WI38 (cell line): ENCODE measurements at regions not wholly inside any gene's neighbourhood (a gene's known extent, or its start where the extent isn't known, plus 50 kb on each side); places are given as distances from the start of the nearest gene placed in this dataset.

ENCODE experiments used
- H3K4me3 ChIP-seq: 2 replicates; pipeline ENCODE4 v1.5.1; 2011; ENCODE audit warnings: low read depth, mild to moderate bottlenecking, control low read depth, low read length
- TF ChIP-seq, protein P1 (sequence below): IDR thresholded peaks from 2 replicates; pipeline ENCODE4 v1.5.1; 2012; ENCODE audit warnings: low read depth, mild to moderate bottlenecking, control low read depth, low read length

DNA sequence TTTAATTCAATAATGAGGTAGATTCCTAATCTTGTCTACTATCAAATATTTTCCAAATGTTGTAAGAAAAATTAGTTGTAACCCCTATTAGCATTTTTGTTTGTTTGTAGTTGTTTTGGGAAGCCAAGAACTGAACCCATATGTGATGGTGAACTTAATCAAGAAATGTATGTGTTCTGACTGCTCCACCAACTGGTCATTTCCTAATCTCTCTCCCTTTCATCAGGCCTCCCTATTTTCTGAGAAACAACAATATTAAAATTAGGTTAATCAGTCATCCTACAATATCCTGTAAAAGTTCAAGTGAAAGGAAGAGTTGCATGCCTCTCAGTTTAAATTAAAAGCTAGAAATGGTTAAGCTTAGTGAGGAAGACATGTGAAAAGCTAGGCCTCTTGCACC, 504.0 kb downstream of the EPHA4 start:
- TF ChIP-seq, protein P1, sequence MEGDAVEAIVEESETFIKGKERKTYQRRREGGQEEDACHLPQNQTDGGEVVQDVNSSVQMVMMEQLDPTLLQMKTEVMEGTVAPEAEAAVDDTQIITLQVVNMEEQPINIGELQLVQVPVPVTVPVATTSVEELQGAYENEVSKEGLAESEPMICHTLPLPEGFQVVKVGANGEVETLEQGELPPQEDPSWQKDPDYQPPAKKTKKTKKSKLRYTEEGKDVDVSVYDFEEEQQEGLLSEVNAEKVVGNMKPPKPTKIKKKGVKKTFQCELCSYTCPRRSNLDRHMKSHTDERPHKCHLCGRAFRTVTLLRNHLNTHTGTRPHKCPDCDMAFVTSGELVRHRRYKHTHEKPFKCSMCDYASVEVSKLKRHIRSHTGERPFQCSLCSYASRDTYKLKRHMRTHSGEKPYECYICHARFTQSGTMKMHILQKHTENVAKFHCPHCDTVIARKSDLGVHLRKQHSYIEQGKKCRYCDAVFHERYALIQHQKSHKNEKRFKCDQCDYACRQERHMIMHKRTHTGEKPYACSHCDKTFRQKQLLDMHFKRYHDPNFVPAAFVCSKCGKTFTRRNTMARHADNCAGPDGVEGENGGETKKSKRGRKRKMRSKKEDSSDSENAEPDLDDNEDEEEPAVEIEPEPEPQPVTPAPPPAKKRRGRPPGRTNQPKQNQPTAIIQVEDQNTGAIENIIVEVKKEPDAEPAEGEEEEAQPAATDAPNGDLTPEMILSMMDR, result no peak
- H3K4me3 ChIP-seq, result no peak overlapping the region

DNA sequence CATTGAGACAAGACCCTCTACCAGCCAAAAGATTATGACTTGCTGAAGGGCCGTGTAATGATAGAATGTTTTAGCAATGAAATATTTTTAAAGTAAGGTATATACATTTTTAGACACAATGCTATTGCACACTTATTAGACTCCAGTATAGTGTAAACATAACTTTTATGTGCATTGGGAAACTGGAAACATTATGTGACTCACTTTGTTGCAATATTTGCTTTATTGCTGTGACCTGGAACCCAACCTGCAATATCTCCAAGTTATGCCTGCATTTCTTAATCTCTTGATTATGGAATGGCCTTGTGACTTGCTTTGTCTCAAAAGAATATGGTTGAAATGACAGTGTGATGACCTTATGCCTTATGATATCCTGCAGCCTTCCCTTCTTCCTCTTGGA, 502.0 kb downstream of the EPHA4 start:
- H3K4me3 ChIP-seq, result no peak overlapping the region
- TF ChIP-seq, protein P1, result no peak

DNA sequence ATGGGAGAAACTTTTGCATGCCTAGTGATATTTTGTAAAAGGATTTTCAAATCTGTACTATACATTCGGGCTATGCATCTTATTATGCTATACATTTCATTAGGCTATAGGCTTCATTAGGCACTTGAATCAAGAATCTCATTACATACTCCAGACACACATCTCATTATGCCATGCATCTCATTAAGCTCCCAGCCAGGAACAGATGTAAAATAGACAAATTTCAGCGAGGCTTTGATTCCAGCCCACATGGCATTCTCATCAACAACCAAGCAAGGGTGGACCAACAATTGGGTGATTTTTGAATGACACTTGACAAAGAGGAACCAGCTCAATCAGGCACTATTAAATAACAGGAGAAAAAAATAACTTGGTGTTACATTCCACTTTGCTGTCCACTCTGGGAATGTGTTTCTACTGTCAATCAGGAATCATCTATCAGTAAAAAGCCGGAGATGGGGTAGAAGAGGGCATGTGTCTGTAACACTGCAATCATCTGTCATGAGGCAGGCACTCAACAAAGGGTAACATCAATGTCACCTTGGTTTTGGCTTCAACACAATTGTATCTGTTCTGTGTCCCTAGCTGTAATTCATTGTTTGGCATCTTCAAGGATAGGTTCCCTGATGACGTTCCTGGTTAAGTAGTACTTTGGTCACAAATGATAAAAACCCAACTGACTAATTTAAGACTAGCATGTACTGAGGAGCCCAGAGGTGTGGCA, 498.6 kb downstream of the EPHA4 start:
- TF ChIP-seq, protein P1, result no peak
- no peak overlapping the region for H3K4me3 ChIP-seq

DNA sequence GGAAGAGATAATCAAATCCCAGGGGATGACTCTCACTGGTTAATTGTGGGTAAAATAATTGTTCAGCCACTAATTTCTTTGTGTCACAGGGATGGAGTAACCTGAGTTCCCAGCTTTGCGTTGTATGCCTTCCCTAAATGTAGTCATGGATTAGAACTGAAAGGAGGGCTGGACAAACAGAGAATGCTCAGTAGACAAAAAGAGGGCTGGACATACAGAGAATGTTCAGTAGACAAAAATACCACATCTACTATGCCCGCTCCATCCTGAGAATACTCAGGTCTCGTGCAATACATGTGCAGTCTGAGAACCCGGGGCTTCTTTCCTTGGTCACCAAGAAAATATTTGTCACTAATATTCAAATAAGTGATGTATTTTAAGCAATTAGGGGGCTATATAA, 497.9 kb downstream of the EPHA4 start:
- H3K4me3 ChIP-seq, result no peak overlapping the region
- TF ChIP-seq, protein P1, result no peak

DNA sequence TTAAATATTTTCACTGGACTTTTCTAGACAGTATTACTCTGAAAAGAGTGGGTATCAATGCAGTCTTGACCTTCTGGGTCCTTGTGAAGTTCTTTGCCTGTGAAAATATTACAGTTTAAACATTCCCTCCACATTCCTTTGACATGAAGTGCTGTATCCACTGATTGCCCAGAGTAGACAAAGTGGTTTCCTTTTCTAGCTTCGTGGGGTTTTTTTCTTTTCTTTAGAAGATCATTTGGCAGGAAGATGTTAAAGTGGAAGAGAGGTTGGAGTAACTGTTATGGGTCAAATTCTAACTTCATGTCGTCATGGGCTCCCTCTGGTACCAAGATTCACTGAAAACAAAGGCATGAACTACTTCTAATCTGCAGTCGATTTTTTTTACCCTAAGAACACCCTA, 496.9 kb downstream of the EPHA4 start:
- TF ChIP-seq, protein P1, result no peak

DNA sequence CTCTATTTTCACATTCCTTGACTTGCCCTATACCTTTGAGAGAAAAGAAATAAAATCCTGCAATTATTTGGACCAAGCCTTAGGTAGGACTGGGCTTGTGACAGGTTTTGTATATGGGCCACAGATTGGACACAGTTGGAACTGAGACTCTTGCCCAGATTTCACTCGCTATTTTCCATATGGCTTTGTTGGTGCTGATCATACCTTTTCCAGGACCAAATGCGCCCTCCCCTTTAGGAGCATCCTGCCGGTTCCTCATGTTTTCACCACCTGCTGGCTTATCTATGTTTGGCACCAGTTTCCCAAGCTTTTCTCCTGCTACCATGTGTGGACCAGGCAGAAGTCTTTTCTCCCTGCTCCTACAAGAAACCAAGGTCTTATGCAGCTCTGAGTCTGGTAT, 494.9 kb downstream of the EPHA4 start:
- TF ChIP-seq, protein P1, result no peak
- no peak overlapping the region for H3K4me3 ChIP-seq

More for the DNA sequence above, 496.9 kb downstream of the EPHA4 start:
- no peak overlapping the region for H3K4me3 ChIP-seq

DNA sequence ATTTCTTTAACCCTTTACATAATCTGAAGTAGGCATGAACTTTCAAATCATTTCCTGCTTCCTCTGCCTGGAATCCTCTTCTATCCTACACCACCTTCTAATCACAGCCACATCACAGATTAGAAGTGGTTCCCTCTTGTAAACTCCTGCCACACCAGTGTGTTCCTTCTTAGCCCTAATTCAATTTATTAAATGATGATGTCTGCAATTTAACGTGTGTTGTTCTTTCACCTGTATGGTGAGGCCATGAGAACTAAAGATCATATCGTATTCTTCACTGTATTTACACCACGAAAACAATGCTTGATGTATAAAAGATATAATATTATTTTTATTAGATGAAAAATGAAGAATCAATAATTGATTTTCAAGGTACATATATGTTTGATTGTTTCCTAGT, 494.3 kb downstream of the EPHA4 start:
- TF ChIP-seq, protein P1, result no peak
- H3K4me3 ChIP-seq, result no peak overlapping the region
